ENCODE measurements at regions not wholly inside any gene's neighbourhood (a gene's known extent, or its start where the extent isn't known, plus 50 kb on each side); places are given as distances from the start of the nearest gene placed in this dataset.

GRCh38 chr1:96521994-96522760 lies 199.4 kb upstream of the PTBP2 start:
- no peak for TF ChIP-seq CTCF (optimal IDR thresholded peaks at IDR 0.05 in 1 of 3, IDR thresholded peaks at IDR 0.05 in 1 of 3, conservative IDR thresholded peaks at IDR 0.05 in 1 of 3; ENCODE audit: extremely low read depth in 1 of 3, insufficient read depth in 2 of 3, low read length in 3 of 3)
- no peak for TF ChIP-seq EZH2 (IDR thresholded peaks at IDR 0.05; ENCODE audit: low read length)

Measured in keratinocyte (primary cell).